K562 (cell line): ENCODE measurements at regions not wholly inside any gene's neighbourhood (a gene's known extent, or its start where the extent isn't known, plus 50 kb on each side); places are given as distances from the start of the nearest gene placed in this dataset.

Source experiments
- ATAC-seq: fragments of 200-7000 bp; cut with Tn5 transposase; 3 replicates; pipeline ENCODE4 v1.9.1; 2020; ENCODE audit warnings: moderate library complexity
- BruUV-seq: library from RNA; stranded (reverse); fragments of 400-500 nt; replicated peaks from 2 replicates; lab custom pipeline; 2021; lab: Mats Ljungman, UMichigan
- CTCF ChIA-PET: fragments of 300-600 bp; formaldehyde crosslinking; extraction: SDS; loops from one replicate; lab custom pipeline; 2021; ENCODE audit warnings: low intra/inter-chr PET ratio; lab: Yijun Ruan, JAX
- POLR2A ChIA-PET: fragments of 300-600, 350-650 bp; sonication (Branson Sonifier 250); formaldehyde crosslinking; extraction: SDS; loops from one replicate; lab custom pipeline; 2021; ENCODE audit warnings: antibody characterized with exemption, inconsistent platforms; lab: Yijun Ruan, JAX
- DNase-seq, 4 experiments: peaks; one replicate each; pipeline versions ENCODE4 v3.0.0 to v3.0.0-alpha.2; 2011 to 2018; ENCODE audit warnings: low spot score in 3 of 4, mixed read lengths in 3 of 4; ENCODE audit errors: extremely low read depth in 1 of 4
- FAIRE-seq: peaks from 2 replicates; lab custom pipeline; 2011; peaks lifted over from hg19 to GRCh38; lab: Jason Lieb, UNC
- H2AFZ ChIP-seq: 2 replicates; pipeline ENCODE4 v1.6.0; 2011; ENCODE audit warnings: low read depth, low read length, control low read depth, inconsistent platforms
- H3K27ac ChIP-seq: fragments of 200-600 bp; 3 replicates; pipeline ENCODE4 v1.8.0; 2011; ENCODE audit warnings: low read depth, mild to moderate bottlenecking, control low read depth, inconsistent platforms, low read length, moderate library complexity, mixed read lengths; ENCODE audit errors: extremely low read depth
- H3K27me3 ChIP-seq, 2 experiments: fragments of 300-600 bp in 1 of 2; 2 replicates in 1 of 2; 3 replicates in 1 of 2; pipeline versions ENCODE4 v1.6.0 to v1.8.0; 2011; ENCODE audit warnings: inconsistent platforms in 2 of 2, low read length in 2 of 2, mild to moderate bottlenecking in 1 of 2, mixed read lengths in 1 of 2, moderate library complexity in 1 of 2; ENCODE audit not compliant: control insufficient read depth in 2 of 2, insufficient read depth in 2 of 2
- H3K36me3 ChIP-seq: fragments of 300-600 bp; 3 replicates; pipeline ENCODE4 v1.8.0; 2011; ENCODE audit warnings: mild to moderate bottlenecking, low read length, inconsistent platforms; ENCODE audit not compliant: control insufficient read depth, insufficient read depth
- H3K4me1 ChIP-seq, 2 experiments: fragments of 200-600 bp in 1 of 2; replicated peaks in 1 of 2; 2 replicates in 1 of 2; 3 replicates in 1 of 2; pipeline versions ENCODE4 v1.5.1 to v1.8.0; 2011; ENCODE audit warnings: inconsistent platforms in 2 of 2, low read length in 2 of 2, mild to moderate bottlenecking in 1 of 2, mixed read lengths in 1 of 2, moderate library complexity in 1 of 2; ENCODE audit not compliant: control insufficient read depth in 2 of 2, insufficient read depth in 2 of 2
- H3K4me2 ChIP-seq: 2 replicates; pipeline ENCODE4 v1.6.1; 2011; ENCODE audit warnings: low read length, control low read depth, inconsistent platforms, mixed read lengths; ENCODE audit not compliant: insufficient read depth
- H3K4me3 ChIP-seq: fragments of 200-600 bp; sonication (generic), shearing (Covaris generic); 2 replicates; pipeline ENCODE4 v1.5.1; 2016; ENCODE audit warnings: control low read depth, inconsistent platforms
- H3K79me2 ChIP-seq: fragments of 200-600 bp; 3 replicates; pipeline ENCODE4 v1.8.0; 2011; ENCODE audit warnings: low read length, inconsistent platforms; ENCODE audit not compliant: control insufficient read depth, insufficient read depth
- H3K9ac ChIP-seq, 2 experiments: 2 replicates each; pipeline versions ENCODE4 v1.6.0 to v1.6.1; 2011; ENCODE audit warnings: low read depth in 2 of 2, low read length in 2 of 2, control low read depth in 1 of 2, inconsistent platforms in 1 of 2, mild to moderate bottlenecking in 1 of 2, mixed read lengths in 1 of 2; ENCODE audit not compliant: insufficient read depth in 1 of 2
- H3K9me1 ChIP-seq: one replicate; pipeline ENCODE4 v1.6.0; 2011; ENCODE audit warnings: inconsistent platforms, mild to moderate bottlenecking, low read length, moderate library complexity; ENCODE audit not compliant: control insufficient read depth, insufficient read depth
- H3K9me3 ChIP-seq: replicated peaks from 2 replicates; pipeline ENCODE4 v1.5.1; 2011; ENCODE audit warnings: low read depth, low read length, inconsistent platforms; ENCODE audit not compliant: control insufficient read depth, insufficient read depth
- H4K20me1 ChIP-seq: replicated peaks from 2 replicates; pipeline ENCODE4 v1.6.1; 2011; ENCODE audit warnings: low read length, inconsistent platforms, mixed read lengths; ENCODE audit not compliant: control insufficient read depth, insufficient read depth
- ATF2 ChIP-seq: sonication (generic); formaldehyde crosslinking; IDR thresholded peaks from 2 replicates; pipeline ENCODE4 v1.8.1; 2022; ENCODE audit warnings: missing genetic modification reagents
- CCAR2 ChIP-seq: fragments of 200-400 bp; formaldehyde crosslinking; IDR thresholded peaks from 2 replicates; pipeline ENCODE4 v1.6.1; 2017; ENCODE audit warnings: mild to moderate bottlenecking, low read depth, low read length
- MTA2 ChIP-seq: fragments of 450-650 bp; IDR thresholded peaks from 2 replicates; pipeline ENCODE4 v1.6.1; 2016; ENCODE audit warnings: low read depth
- MTF1 ChIP-seq: fragments of 250-450 bp; sonication (Bioruptor Pico); IDR thresholded peaks from 2 replicates; pipeline ENCODE4 v1.9.0; 2021; ENCODE audit warnings: moderate library complexity, mild to moderate bottlenecking, inconsistent platforms, borderline replicate concordance
- NFIX ChIP-seq: fragments of 250-450 bp; sonication (Bioruptor Pico); IDR thresholded peaks from 2 replicates; pipeline ENCODE4 v1.4.0; 2020; ENCODE audit warnings: low read depth, mild to moderate bottlenecking, moderate library complexity
- NFRKB ChIP-seq: fragments of 450-650 bp; IDR thresholded peaks from 2 replicates; pipeline ENCODE4 v1.6.1; 2016; ENCODE audit warnings: low read depth
- NRF1 ChIP-seq, 2 experiments: fragments of 450-650 bp; IDR thresholded peaks in 1 of 2; conservative IDR thresholded peaks in 1 of 2; 2 replicates each; pipeline ENCODE4 v1.6.1; 2014; ENCODE audit warnings: mild to moderate bottlenecking in 2 of 2
- RERE ChIP-seq: sonication (generic); formaldehyde crosslinking; IDR thresholded peaks from 2 replicates; pipeline ENCODE4 v1.8.0; 2023; ENCODE audit warnings: missing genetic modification reagents, mild to moderate bottlenecking, borderline replicate concordance
- SAP30 ChIP-seq: fragments of 200-600 bp; sonication (generic); IDR thresholded peaks from 2 replicates; pipeline ENCODE4 v1.6.1; 2012; ENCODE audit warnings: borderline replicate concordance, low read depth, mild to moderate bottlenecking, moderate library complexity, low read length, control low read depth, inconsistent platforms; ENCODE audit not compliant: insufficient read depth, poor library complexity, severe bottlenecking
- ZNF384 ChIP-seq: IDR thresholded peaks from 2 replicates; pipeline ENCODE4 v1.6.1; 2012; ENCODE audit warnings: low read depth, low read length, improper control_type of control experiment
- ZNF408 ChIP-seq: fragments of 250-450 bp; sonication (Bioruptor Pico); IDR thresholded peaks from 2 replicates; pipeline ENCODE4 v1.4.0; 2020; ENCODE audit warnings: low read depth, mild to moderate bottlenecking, moderate library complexity
- ZNF785 ChIP-seq: fragments of 250-450 bp; sonication (Bioruptor Pico); IDR thresholded peaks from 2 replicates; pipeline ENCODE4 v1.4.0; 2020; ENCODE audit warnings: mild to moderate bottlenecking
- WGBS: fragments of 100-300 bp; shearing (Covaris generic); methylation state at CpG from one replicate; pipeline ENCODE4 v1.1.6; 2016; ENCODE audit warnings: low coverage, mixed read lengths; ENCODE audit not compliant: insufficient coverage; ENCODE audit errors: missing lambda C conversion rate; 5-methylcytosine and 5-hydroxymethylcytosine counted together
- in situ Hi-C: fragments of 300-500 bp; cut with MboI; formaldehyde crosslinking; loops from 4 replicates; pipeline ENCODE4 v1.15.0; 2018; ENCODE audit warnings: inconsistent platforms, mixed read lengths
- intact Hi-C: fragments of 100-400 bp; cut with micrococcal nuclease; formaldehyde crosslinking; loops from 2 replicates; pipeline ENCODE4 v1.14.2; 2022
- TF ChIP-seq, protein P1 (sequence below): fragments of 250-450 bp; sonication (Bioruptor Pico); IDR thresholded peaks from 2 replicates; pipeline ENCODE4 v1.8.0; 2022; ENCODE audit warnings: inconsistent platforms, mild to moderate bottlenecking, moderate library complexity, borderline replicate concordance

- Histone ChIP-seq H4K20me1 (no peaks in the 10 kb centered on the region), H3K27ac (no peak overlapping the region), H3K9me3 (no peaks in the 10 kb centered on the region), H3K79me2 (no peaks in the 10 kb centered on the region), H3K9me1 (no peaks in the 10 kb centered on the region), H2AFZ (no peak overlapping the region), H3K9ac (no peak overlapping the region), H3K4me2 (no peak overlapping the region), H3K36me3 (no peaks in the 10 kb centered on the region), H3K4me3 (no peak overlapping the region), H3K27me3 (no peaks in the 10 kb centered on the region), H3K4me1 (no peaks in the 10 kb centered on the region)
- in situ Hi-C loops (no loop called here), intact Hi-C loops (no loop called here)
- no peak for DNase-seq
- CTCF ChIA-PET, result interaction anchor here (0.6 kb wide), 1 partner anchor 33 kb away, joined by 3 read pairs; no protein-coding TSS in a partner anchor
- POLR2A ChIA-PET, result no interaction called here
- FAIRE-seq, result no peak
- no peak for ATAC-seq
- 1% methylated on average over 4 of the region's 4 CpGs for WGBS
- BruUV-seq, result no TSS peak
- TF ChIP-seq, protein P1, sequence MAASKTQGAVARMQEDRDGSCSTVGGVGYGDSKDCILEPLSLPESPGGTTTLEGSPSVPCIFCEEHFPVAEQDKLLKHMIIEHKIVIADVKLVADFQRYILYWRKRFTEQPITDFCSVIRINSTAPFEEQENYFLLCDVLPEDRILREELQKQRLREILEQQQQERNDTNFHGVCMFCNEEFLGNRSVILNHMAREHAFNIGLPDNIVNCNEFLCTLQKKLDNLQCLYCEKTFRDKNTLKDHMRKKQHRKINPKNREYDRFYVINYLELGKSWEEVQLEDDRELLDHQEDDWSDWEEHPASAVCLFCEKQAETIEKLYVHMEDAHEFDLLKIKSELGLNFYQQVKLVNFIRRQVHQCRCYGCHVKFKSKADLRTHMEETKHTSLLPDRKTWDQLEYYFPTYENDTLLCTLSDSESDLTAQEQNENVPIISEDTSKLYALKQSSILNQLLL (CRISPR knock-in tag), result no peak
- TF ChIP-seq ZNF785 (CRISPR knock-in tag) (no peak), ATF2 (CRISPR knock-in tag) (no peak), NFRKB (no peak), ZNF384 (no peak), CCAR2 (no peak), ZNF408 (CRISPR knock-in tag) (no peak), RERE (CRISPR knock-in tag) (no peak), NFIX (no peak), SAP30 (no peak), NRF1 (conservative IDR thresholded peaks at IDR 0.05 in 1 of 2, IDR thresholded peaks at IDR 0.05 in 1 of 2) (no peak), MTF1 (no peak), MTA2 (no peak)
Measured at GRCh38 chr4:181604546-181604945, 638.7 kb upstream of the TENM3 start.
